HepG2 (cell line): ENCODE measurements at regions not wholly inside any gene's neighbourhood (a gene's known extent, or its start where the extent isn't known, plus 50 kb on each side); places are given as distances from the start of the nearest gene placed in this dataset.

Source experiments
- ATAC-seq: fragments of 200-7000 bp; cut with Tn5 transposase; 3 replicates; pipeline ENCODE4 v1.9.1; 2020; ENCODE audit warnings: mild to moderate bottlenecking, moderate library complexity
- BruUV-seq: library from RNA; stranded (reverse); fragments of 400-500 nt; replicated peaks from 2 replicates; lab custom pipeline; 2021; lab: Mats Ljungman, UMichigan
- CTCF ChIA-PET: fragments of 300-600 bp; formaldehyde crosslinking; extraction: SDS; loops from one replicate; lab custom pipeline; 2021; ENCODE audit warnings: low total read pairs, inconsistent platforms, low intra/inter-chr PET ratio; lab: Yijun Ruan, JAX
- POLR2A ChIA-PET: fragments of 350-600 bp; sonication (Branson Sonifier 250); formaldehyde crosslinking; loops from one replicate; lab custom pipeline; 2020; ENCODE audit warnings: antibody characterized with exemption, inconsistent platforms; lab: Yijun Ruan, JAX
- DNase-seq: peaks from one replicate; pipeline ENCODE4 v3.0.0-alpha.2; 2015; ENCODE audit warnings: low spot score
- FAIRE-seq: peaks from 3 replicates; lab custom pipeline; 2011; peaks lifted over from hg19 to GRCh38; lab: Jason Lieb, UNC
- H2AFZ ChIP-seq: one replicate; pipeline ENCODE4 v1.6.1; 2011; ENCODE audit warnings: low read length, inconsistent platforms
- H3K27ac ChIP-seq: fragments of 300-600 bp; 3 replicates; pipeline ENCODE4 v1.8.0; 2011; ENCODE audit warnings: mixed run types, mild to moderate bottlenecking, mixed read lengths, low read length, inconsistent platforms; ENCODE audit not compliant: insufficient read depth; ENCODE audit errors: extremely low read length
- H3K27me3 ChIP-seq, 2 experiments: fragments of 200-600 bp in 1 of 2; 2 replicates in 1 of 2; 3 replicates in 1 of 2; pipeline versions ENCODE4 v1.6.0 to v1.8.0; 2011; ENCODE audit warnings: low read length in 2 of 2, mild to moderate bottlenecking in 2 of 2, moderate library complexity in 2 of 2, inconsistent platforms in 1 of 2; ENCODE audit not compliant: insufficient read depth in 2 of 2, control insufficient read depth in 1 of 2
- H3K36me3 ChIP-seq, 2 experiments: fragments of 200-600 bp in 1 of 2; replicated peaks in 1 of 2; 2 replicates in 1 of 2; 3 replicates in 1 of 2; pipeline versions ENCODE4 v1.5.1 to v1.8.0; 2011; ENCODE audit warnings: low read length in 2 of 2, inconsistent platforms in 1 of 2; ENCODE audit not compliant: insufficient read depth in 2 of 2, control insufficient read depth in 1 of 2
- H3K4me1 ChIP-seq: 2 replicates; pipeline ENCODE4 v1.5.1; 2012; ENCODE audit warnings: low read length, inconsistent platforms; ENCODE audit not compliant: insufficient read depth
- H3K4me2 ChIP-seq: 2 replicates; pipeline ENCODE4 v1.6.0; 2011; ENCODE audit warnings: low read depth, low read length, inconsistent platforms
- H3K4me3 ChIP-seq, 3 experiments: fragments of 200-600 bp in 1 of 3; sonication (generic), shearing (Covaris generic) in 1 of 3; replicated peaks in 1 of 3; 2 replicates each; pipeline ENCODE4 v1.5.1; 2011 to 2016; ENCODE audit warnings: low read length in 3 of 3, inconsistent platforms in 2 of 3, low read depth in 2 of 3, mild to moderate bottlenecking in 2 of 3, control low read depth in 1 of 3, mixed read lengths in 1 of 3; ENCODE audit not compliant: insufficient read depth in 1 of 3
- H3K79me2 ChIP-seq: one replicate; pipeline ENCODE4 v1.6.1; 2011; ENCODE audit warnings: low read length, inconsistent platforms; ENCODE audit not compliant: insufficient read depth
- H3K9ac ChIP-seq: 2 replicates; pipeline ENCODE4 v1.6.0; 2011; ENCODE audit warnings: mild to moderate bottlenecking, low read depth, low read length, inconsistent platforms; ENCODE audit not compliant: insufficient read depth
- H3K9me3 ChIP-seq: 2 replicates; pipeline ENCODE4 v1.5.1; 2012; ENCODE audit warnings: mild to moderate bottlenecking, low read length
- H4K20me1 ChIP-seq: 2 replicates; pipeline ENCODE4 v1.6.0; 2011; ENCODE audit warnings: inconsistent platforms, mild to moderate bottlenecking, low read length, moderate library complexity; ENCODE audit not compliant: insufficient read depth
- HNRNPH1 ChIP-seq: fragments of 200-400 bp; formaldehyde crosslinking; optimal IDR thresholded peaks from 2 replicates; pipeline ENCODE3; 2017; ENCODE audit warnings: mild to moderate bottlenecking, low read depth, low read length
- MYC ChIP-seq: sonication (generic); formaldehyde crosslinking; IDR thresholded peaks from 2 replicates; pipeline ENCODE4 v1.9.0; 2021; ENCODE audit warnings: missing genetic modification reagents, borderline replicate concordance
- SKI ChIP-seq: fragments of 450-650 bp; IDR thresholded peaks from one replicate; pipeline ENCODE4 v1.6.1; 2018; ENCODE audit warnings: mild to moderate bottlenecking; ENCODE audit not compliant: partially characterized antibody
- SPEN ChIP-seq: sonication (generic); formaldehyde crosslinking; IDR thresholded peaks from 2 replicates; pipeline ENCODE4 v1.5.1; 2020; ENCODE audit warnings: low read depth, mild to moderate bottlenecking, missing genetic modification reagents
- TIGD3 ChIP-seq: sonication (generic); formaldehyde crosslinking; IDR thresholded peaks from 2 replicates; pipeline ENCODE4 v1.5.1; 2020; ENCODE audit warnings: mild to moderate bottlenecking, missing genetic modification reagents, borderline replicate concordance
- ZNF407 ChIP-seq: sonication (generic); formaldehyde crosslinking; IDR thresholded peaks from one replicate; pipeline ENCODE4 v1.5.1; 2020; ENCODE audit warnings: mild to moderate bottlenecking, missing genetic modification reagents; ENCODE audit errors: not compliant biosample characterization
- ZNF790 ChIP-seq: sonication (generic); formaldehyde crosslinking; IDR thresholded peaks from 2 replicates; pipeline ENCODE4 v1.8.0; 2022; ENCODE audit warnings: missing genetic modification reagents, mild to moderate bottlenecking, borderline replicate concordance
- WGBS: methylation state at CpG from one replicate; pipeline ENCODE4 v1.1.6; 2017; ENCODE audit warnings: low lambda C conversion rate; 5-methylcytosine and 5-hydroxymethylcytosine counted together
- in situ Hi-C: cut with HindIII; loops from 2 replicates; pipeline ENCODE4 v1.10.0; 2017; ENCODE audit warnings: low pct_unique_long_range_greater_than_20kb; ENCODE audit not compliant: extremely low pct_ligation_motif_present
- intact Hi-C: fragments of 100-400 bp; cut with micrococcal nuclease; formaldehyde crosslinking; loops from one replicate; pipeline ENCODE4 v1.10.0; 2022; ENCODE audit not compliant: unreplicated experiment
- TF ChIP-seq, protein P1 (sequence below): sonication (generic); formaldehyde crosslinking; IDR thresholded peaks from 2 replicates; pipeline ENCODE4 v1.4.0; 2020; ENCODE audit warnings: missing genetic modification reagents

DNA sequence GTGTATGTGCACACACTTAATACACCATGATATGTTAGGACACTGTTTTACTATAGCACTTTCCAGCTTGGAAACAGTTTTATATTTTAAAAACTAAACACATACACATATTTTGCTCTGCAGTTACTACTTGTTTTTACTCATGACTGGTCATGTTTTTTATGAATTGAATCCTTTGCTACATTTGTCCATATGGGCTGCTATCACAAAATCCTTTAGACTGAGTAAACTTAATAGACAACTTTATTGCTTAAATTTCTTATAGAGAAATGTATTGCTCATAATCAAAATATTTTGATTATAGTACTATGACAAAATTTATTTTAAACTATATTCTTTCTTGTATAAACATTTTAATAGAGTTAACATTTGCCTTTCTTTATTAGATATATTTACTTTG lies 314.8 kb downstream of the RBM43 start:
- FAIRE-seq (no peak), DNase-seq (no peak), ATAC-seq (no peak)
- H3K4me3 ChIP-seq = no peak overlapping the region
- H2AFZ ChIP-seq = no peak overlapping the region
- CTCF ChIA-PET = no interaction called here
- H3K27me3 ChIP-seq = no peaks in the 10 kb centered on the region
- TF ChIP-seq MYC (no peak), TIGD3 (CRISPR knock-in tag) (no peak), SKI (no peak)
- TF ChIP-seq, protein P1, sequence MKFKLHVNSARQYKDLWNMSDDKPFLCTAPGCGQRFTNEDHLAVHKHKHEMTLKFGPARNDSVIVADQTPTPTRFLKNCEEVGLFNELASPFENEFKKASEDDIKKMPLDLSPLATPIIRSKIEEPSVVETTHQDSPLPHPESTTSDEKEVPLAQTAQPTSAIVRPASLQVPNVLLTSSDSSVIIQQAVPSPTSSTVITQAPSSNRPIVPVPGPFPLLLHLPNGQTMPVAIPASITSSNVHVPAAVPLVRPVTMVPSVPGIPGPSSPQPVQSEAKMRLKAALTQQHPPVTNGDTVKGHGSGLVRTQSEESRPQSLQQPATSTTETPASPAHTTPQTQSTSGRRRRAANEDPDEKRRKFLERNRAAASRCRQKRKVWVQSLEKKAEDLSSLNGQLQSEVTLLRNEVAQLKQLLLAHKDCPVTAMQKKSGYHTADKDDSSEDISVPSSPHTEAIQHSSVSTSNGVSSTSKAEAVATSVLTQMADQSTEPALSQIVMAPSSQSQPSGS = no peak
- no peaks in the 10 kb centered on the region for H4K20me1 ChIP-seq
- no peak overlapping the region for H3K4me2 ChIP-seq
- no peaks in the 10 kb centered on the region for H3K79me2 ChIP-seq
- no TSS peak for BruUV-seq
- H3K9me3 ChIP-seq = no peaks in the 10 kb centered on the region
- H3K4me1 ChIP-seq = no peaks in the 10 kb centered on the region
- POLR2A ChIA-PET = no interaction called here
- in situ Hi-C loops = no loop called here
- intact Hi-C loops = no loop called here
- H3K9ac ChIP-seq = no peak overlapping the region
- H3K36me3 ChIP-seq = no peaks in the 10 kb centered on the region
- H3K27ac ChIP-seq = no peak overlapping the region

- no peaks in the 10 kb centered on the region for H3K79me2 ChIP-seq
- DNase-seq = no peak
- in situ Hi-C loops (no loop called here), intact Hi-C loops (no loop called here)
- no TSS peak for BruUV-seq
- H3K4me2 ChIP-seq = no peak overlapping the region
- no peak for FAIRE-seq
- H3K4me1 ChIP-seq = no peaks in the 10 kb centered on the region
- ChIA-PET POLR2A (no interaction called here), CTCF (no interaction called here)
- no peak overlapping the region for H3K9ac ChIP-seq
- H2AFZ ChIP-seq = no peak overlapping the region
- H3K27me3 ChIP-seq = no peaks in the 10 kb centered on the region
- H3K9me3 ChIP-seq = no peaks in the 10 kb centered on the region
- H3K36me3 ChIP-seq = no peaks in the 10 kb centered on the region
- no peak overlapping the region for H3K27ac ChIP-seq
- H4K20me1 ChIP-seq = no peaks in the 10 kb centered on the region
- ATAC-seq = no peak
- 0% methylated on average over 1 of the region's 1 CpG for WGBS
- H3K4me3 ChIP-seq = 0 out of 6 replicates have a peak overlapping the region, but pooled peaks of 1 of the 3 experiments have one; percentile 12
- TF ChIP-seq HNRNPH1 (no peak), ZNF790 (CRISPR knock-in tag) (no peak), SPEN (no peak), ZNF407 (CRISPR knock-in tag) (no peak)
These were observed 317.3 kb downstream of the RBM43 start for GRCh38 chr2:150944315-150944714.
